Mesendoderm (in vitro differentiated cells): ENCODE measurements at regions not wholly inside any gene's neighbourhood (a gene's known extent, or its start where the extent isn't known, plus 50 kb on each side); places are given as distances from the start of the nearest gene placed in this dataset.
A peak's percentile ranks its signal among the peaks of the same experiment; 100 is the strongest.

ENCODE experiments used
- DNase-seq: peaks from one replicate; pipeline ENCODE4 v3.0.0; 2013
- H2AK5ac ChIP-seq: 2 replicates; pipeline ENCODE4 v1.6.1; 2013; ENCODE audit warnings: low read length, inconsistent platforms
- H2BK120ac ChIP-seq: 2 replicates; pipeline ENCODE4 v1.6.1; 2013; ENCODE audit warnings: low read depth, mild to moderate bottlenecking, low read length, moderate library complexity, mixed read lengths
- H2BK15ac ChIP-seq: replicated peaks from 2 replicates; pipeline ENCODE4 v1.6.1; 2013; ENCODE audit warnings: low read depth, mild to moderate bottlenecking, moderate library complexity
- H2BK5ac ChIP-seq: 2 replicates; pipeline ENCODE4 v1.6.1; 2013; ENCODE audit warnings: low read length, inconsistent platforms
- H3K18ac ChIP-seq: 2 replicates; pipeline ENCODE4 v1.6.1; 2013; ENCODE audit warnings: mild to moderate bottlenecking, low read length, mixed read lengths
- H3K23ac ChIP-seq: one replicate; pipeline ENCODE4 v1.6.1; 2013; ENCODE audit warnings: low read length
- H3K27ac ChIP-seq: 2 replicates; pipeline ENCODE4 v1.5.1; 2013; ENCODE audit warnings: low read depth, mild to moderate bottlenecking, inconsistent platforms, low read length, moderate library complexity
- H3K27me3 ChIP-seq: 2 replicates; pipeline ENCODE4 v1.6.1; 2013; ENCODE audit warnings: low read length, control low read depth, mild to moderate bottlenecking, inconsistent platforms; ENCODE audit not compliant: insufficient read depth, poor library complexity
- H3K36me3 ChIP-seq: 2 replicates; pipeline ENCODE4 v1.6.1; 2013; ENCODE audit warnings: low read length, inconsistent platforms; ENCODE audit not compliant: control insufficient read depth, insufficient read depth
- H3K4ac ChIP-seq: one replicate; pipeline ENCODE4 v1.6.1; 2013; ENCODE audit warnings: low read depth, mild to moderate bottlenecking, low read length, moderate library complexity
- H3K4me1 ChIP-seq: 2 replicates; pipeline ENCODE4 v1.6.1; 2013; ENCODE audit warnings: low read depth, low read length, inconsistent platforms; ENCODE audit not compliant: control insufficient read depth
- H3K4me2 ChIP-seq: 2 replicates; pipeline ENCODE4 v1.6.1; 2013; ENCODE audit warnings: low read length
- H3K4me3 ChIP-seq: 2 replicates; pipeline ENCODE4 v1.5.1; 2013; ENCODE audit warnings: mild to moderate bottlenecking, low read length
- H3K56ac ChIP-seq: one replicate; pipeline ENCODE4 v1.6.1; 2013; ENCODE audit warnings: low read length
- H3K79me1 ChIP-seq: 2 replicates; pipeline ENCODE4 v1.6.1; 2013; ENCODE audit warnings: low read length, inconsistent platforms
- H3K79me2 ChIP-seq: 2 replicates; pipeline ENCODE4 v1.6.1; 2013; ENCODE audit warnings: mild to moderate bottlenecking, low read length; ENCODE audit not compliant: control insufficient read depth, insufficient read depth
- H3K9ac ChIP-seq: 2 replicates; pipeline ENCODE4 v1.6.1; 2013; ENCODE audit warnings: low read length, inconsistent platforms
- H4K5ac ChIP-seq: one replicate; pipeline ENCODE4 v1.6.1; 2013; ENCODE audit warnings: low read length
- H4K8ac ChIP-seq: one replicate; pipeline ENCODE4 v1.6.1; 2013; ENCODE audit warnings: low read depth, mild to moderate bottlenecking, control low read depth, low read length, moderate library complexity
- WGBS: extraction: QIAGEN DNeasy Blood & Tissue Kit; methylation state at CpG from one replicate; pipeline ENCODE4 v1.1.7; 2013; ENCODE audit warnings: low lambda C conversion rate, missing lambda C conversion rate; ENCODE audit not compliant: insufficient coverage; ENCODE audit errors: extremely low coverage; 5-methylcytosine and 5-hydroxymethylcytosine counted together

DNA sequence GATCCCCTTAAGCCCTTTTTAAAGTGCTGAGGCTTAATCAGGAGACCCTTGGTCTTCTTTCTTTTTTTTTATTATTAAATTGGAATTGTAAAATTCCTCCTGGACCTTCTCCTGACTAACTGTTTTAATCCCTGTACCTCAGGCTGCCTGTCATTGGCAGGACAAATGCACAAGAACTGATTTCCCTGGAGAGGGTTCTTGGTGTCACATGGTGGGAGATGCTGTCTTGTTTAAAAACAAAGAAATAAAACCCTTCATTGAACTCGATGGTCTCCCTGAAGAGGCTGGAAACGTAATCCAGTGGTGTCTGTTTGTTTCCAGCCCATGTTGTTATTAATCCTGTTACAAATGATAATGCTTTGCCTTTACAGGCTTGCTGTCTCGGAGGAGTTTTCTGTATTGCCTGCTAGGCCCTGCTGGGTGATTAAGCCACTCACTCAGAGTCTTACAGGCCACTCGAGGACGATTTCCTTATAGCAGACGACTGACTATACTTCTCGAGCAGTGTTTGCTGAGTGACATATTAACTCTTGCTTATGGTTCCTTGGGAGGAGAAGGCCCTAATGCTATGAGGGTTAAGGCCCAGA lies 100.5 kb upstream of the MGAT5 start:
- Histone ChIP-seq H3K27ac (no peak overlapping the region), H3K79me1 (peaks cover 22% of the 10 kb centered on the region), H3K9ac (no peak overlapping the region), H3K4ac (no peak overlapping the region), H2BK5ac (no peak overlapping the region), H2BK15ac (no peak overlapping the region), H3K4me3 (no peak overlapping the region), H3K18ac (no peak overlapping the region), H3K56ac (peak overlapping the region; percentile 17), H3K27me3 (no peaks in the 10 kb centered on the region), H4K8ac (no peak overlapping the region), H3K79me2 (peaks cover 14% of the 10 kb centered on the region), H2AK5ac (no peak overlapping the region), H3K4me2 (no peak overlapping the region), H3K23ac (no peak overlapping the region), H4K5ac (no peak overlapping the region), H3K36me3 (no peaks in the 10 kb centered on the region), H2BK120ac (no peak overlapping the region), H3K4me1 (peaks cover 7% of the 10 kb centered on the region)
- DNase-seq = no peak
- WGBS = no CpG with 5 or more reads among the region's 7 CpGs

DNA sequence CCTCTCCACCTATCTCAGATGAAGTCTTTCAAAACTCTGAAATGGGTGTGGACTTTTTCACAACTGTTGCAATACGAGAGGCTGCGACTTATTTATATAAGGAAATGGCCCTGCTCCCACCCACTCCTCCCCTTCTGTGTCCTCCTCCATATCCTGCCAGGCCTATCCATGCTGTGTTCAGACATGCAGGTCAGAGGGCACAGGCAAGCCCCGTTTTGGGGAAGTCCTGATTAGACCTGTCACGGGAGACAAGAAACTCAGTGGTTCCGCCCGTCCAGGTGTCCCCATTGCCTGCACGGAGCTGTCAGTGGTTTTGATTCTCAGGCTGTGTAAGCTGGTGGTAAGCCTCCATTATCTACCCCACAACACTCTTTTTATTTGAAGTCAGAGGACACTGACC lies 99.6 kb upstream of the MGAT5 start:
- Histone ChIP-seq H3K23ac (no peak overlapping the region), H3K27ac (no peak overlapping the region), H2BK120ac (no peak overlapping the region), H3K79me2 (peaks cover 14% of the 10 kb centered on the region), H3K79me1 (peaks cover 22% of the 10 kb centered on the region), H3K4me1 (peaks cover 7% of the 10 kb centered on the region), H2BK5ac (no peak overlapping the region), H3K18ac (no peak overlapping the region), H4K8ac (no peak overlapping the region), H4K5ac (no peak overlapping the region), H3K9ac (no peak overlapping the region), H3K56ac (no peak overlapping the region), H3K27me3 (no peaks in the 10 kb centered on the region), H3K36me3 (no peaks in the 10 kb centered on the region), H2BK15ac (no peak overlapping the region), H3K4ac (no peak overlapping the region), H2AK5ac (no peak overlapping the region), H3K4me3 (no peak overlapping the region), H3K4me2 (no peak overlapping the region)
- no peak for DNase-seq
- no CpG with 5 or more reads among the region's 7 CpGs for WGBS

DNA sequence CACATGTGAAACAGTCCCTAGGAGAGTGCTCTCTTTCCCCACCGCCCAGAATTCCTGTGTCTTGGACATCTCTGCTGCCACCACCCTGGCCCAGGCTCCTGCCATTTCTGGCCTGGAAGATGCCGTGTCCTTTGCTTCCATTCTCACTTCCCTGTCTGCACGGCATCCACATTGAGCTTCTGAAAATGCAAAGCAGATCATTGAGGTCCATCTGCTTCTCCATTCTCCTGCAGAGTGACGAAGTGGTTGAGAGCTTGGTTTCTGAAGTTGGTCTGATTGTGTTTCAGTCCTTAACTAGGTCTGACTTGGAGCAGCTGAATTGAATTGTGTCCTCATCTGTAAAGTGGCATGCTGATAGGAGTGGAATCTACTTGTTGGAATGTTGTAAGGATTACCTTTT lies 98.7 kb upstream of the MGAT5 start:
- Histone ChIP-seq H3K18ac (no peak overlapping the region), H2BK15ac (no peak overlapping the region), H3K56ac (no peak overlapping the region), H3K36me3 (no peaks in the 10 kb centered on the region), H3K23ac (no peak overlapping the region), H3K79me2 (peaks cover 14% of the 10 kb centered on the region), H2BK120ac (no peak overlapping the region), H3K4me2 (no peak overlapping the region), H3K9ac (no peak overlapping the region), H3K27ac (no peak overlapping the region), H4K8ac (no peak overlapping the region), H3K4me3 (no peak overlapping the region), H2AK5ac (no peak overlapping the region), H3K4me1 (peaks cover 6% of the 10 kb centered on the region), H2BK5ac (no peak overlapping the region), H3K79me1 (peaks cover 24% of the 10 kb centered on the region), H3K4ac (no peak overlapping the region), H3K27me3 (no peaks in the 10 kb centered on the region), H4K5ac (no peak overlapping the region)
- WGBS = no CpG with 5 or more reads among the region's 4 CpGs
- DNase-seq = no peak

DNA sequence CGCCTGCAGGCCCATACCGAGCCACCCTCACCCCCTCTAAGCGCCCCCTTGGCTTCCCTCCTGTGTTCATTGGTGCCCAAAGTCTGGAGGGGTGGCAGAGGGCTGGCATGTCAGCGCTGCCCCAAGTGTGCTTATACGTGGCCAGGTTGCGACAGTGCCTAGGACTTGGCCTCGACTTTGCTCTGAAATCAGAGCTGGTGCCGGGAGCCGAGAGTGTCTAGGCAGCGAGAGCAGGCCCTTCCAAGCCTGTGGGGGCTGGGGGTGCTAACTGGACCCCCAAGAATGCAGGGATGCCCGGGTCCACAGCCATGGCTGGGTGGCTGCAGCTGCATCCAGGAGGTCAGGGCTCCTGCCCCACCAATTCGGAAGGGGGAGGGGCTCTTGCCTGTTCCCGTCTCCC lies 95.6 kb upstream of the MGAT5 start:
- Histone ChIP-seq H3K4me1 (peaks cover 18% of the 10 kb centered on the region), H2BK15ac (no peak overlapping the region), H3K79me2 (peaks cover 30% of the 10 kb centered on the region), H3K79me1 (peaks cover 33% of the 10 kb centered on the region), H3K4me3 (no peak overlapping the region), H2AK5ac (no peak overlapping the region), H4K5ac (no peak overlapping the region), H2BK5ac (no peak overlapping the region), H3K36me3 (no peaks in the 10 kb centered on the region), H3K4me2 (no peak overlapping the region), H3K18ac (no peak overlapping the region), H2BK120ac (no peak overlapping the region), H3K9ac (no peak overlapping the region), H3K27ac (no peak overlapping the region), H3K23ac (no peak overlapping the region), H3K27me3 (no peaks in the 10 kb centered on the region), H3K56ac (no peak overlapping the region), H3K4ac (no peak overlapping the region), H4K8ac (no peak overlapping the region)
- no CpG with 5 or more reads among the region's 13 CpGs for WGBS
- no peak for DNase-seq

DNA sequence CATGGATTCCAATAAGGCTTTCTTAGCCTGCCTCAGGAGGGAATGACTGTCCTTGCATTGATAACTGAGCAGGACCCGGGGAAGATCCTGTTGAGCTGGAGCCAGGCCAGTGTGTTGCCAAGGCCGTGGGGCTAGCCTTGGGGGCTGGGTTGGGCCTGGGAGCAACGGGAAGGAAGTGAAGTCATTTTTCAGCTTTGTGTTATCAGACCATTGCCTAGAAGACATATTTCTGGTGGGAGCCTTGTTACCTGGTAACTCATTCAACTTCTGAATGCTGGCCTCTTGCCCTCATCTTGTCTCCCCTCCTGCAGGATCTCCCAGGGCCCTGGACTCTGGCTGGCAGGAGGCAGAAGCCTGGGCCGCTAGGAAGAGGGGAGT lies 92.7 kb upstream of the MGAT5 start:
- Histone ChIP-seq H3K56ac (peak overlapping the region; percentile 26), H4K8ac (no peak overlapping the region), H3K4me3 (no peak overlapping the region), H3K27ac (no peak overlapping the region), H3K36me3 (no peaks in the 10 kb centered on the region), H3K27me3 (no peaks in the 10 kb centered on the region), H3K23ac (peak overlapping the region; percentile 70), H2BK120ac (no peak overlapping the region), H3K79me1 (peaks cover 32% of the 10 kb centered on the region), H3K4me2 (no peak overlapping the region), H3K79me2 (peaks cover 31% of the 10 kb centered on the region), H4K5ac (no peak overlapping the region), H3K18ac (no peak overlapping the region), H3K4me1 (peaks cover 17% of the 10 kb centered on the region), H2BK5ac (no peak overlapping the region), H2AK5ac (no peak overlapping the region), H3K4ac (no peak overlapping the region), H3K9ac (no peak overlapping the region), H2BK15ac (no peak overlapping the region)
- peak; percentile 56 for DNase-seq
- no CpG with 5 or more reads among the region's 4 CpGs for WGBS

DNA sequence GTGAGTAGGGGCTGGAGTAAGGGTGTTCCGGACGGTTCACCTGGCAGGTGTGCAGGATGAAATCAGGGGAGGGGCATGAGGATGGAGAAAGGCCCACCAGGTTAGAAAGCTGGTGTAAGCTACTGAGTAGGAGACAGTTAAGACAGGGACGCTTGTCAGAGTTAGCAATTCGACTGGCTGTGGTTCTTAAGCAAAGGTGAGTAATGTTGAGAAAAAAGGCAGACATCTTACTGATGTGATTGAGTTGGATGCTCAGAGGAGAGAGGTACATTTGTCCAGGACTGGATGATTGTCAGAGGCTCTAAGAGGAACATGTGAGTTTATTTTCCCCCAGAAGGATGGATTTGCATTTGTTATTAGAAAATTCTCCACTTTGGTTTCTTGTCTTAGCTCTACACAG lies 90.5 kb upstream of the MGAT5 start:
- no peaks in the 10 kb centered on the region for H3K27me3 ChIP-seq

More for the DNA sequence above, 90.5 kb upstream of the MGAT5 start:
- Histone ChIP-seq H3K9ac (no peak overlapping the region), H3K56ac (no peak overlapping the region), H3K4me3 (no peak overlapping the region), H3K79me2 (peaks cover 27% of the 10 kb centered on the region), H3K4me2 (no peak overlapping the region), H4K5ac (no peak overlapping the region), H2AK5ac (no peak overlapping the region), H2BK5ac (no peak overlapping the region), H3K4me1 (peaks cover 17% of the 10 kb centered on the region), H3K79me1 (peaks cover 27% of the 10 kb centered on the region), H3K4ac (no peak overlapping the region), H3K27ac (no peak overlapping the region), H2BK15ac (no peak overlapping the region), H3K23ac (no peak overlapping the region), H2BK120ac (no peak overlapping the region), H3K36me3 (no peaks in the 10 kb centered on the region), H4K8ac (no peak overlapping the region), H3K18ac (no peak overlapping the region)
- WGBS = no CpG with 5 or more reads among the region's 4 CpGs
- DNase-seq = no peak
